Common myeloid progenitor, CD34-positive (primary cell): ENCODE measurements at regions not wholly inside any gene's neighbourhood (a gene's known extent, or its start where the extent isn't known, plus 50 kb on each side); places are given as distances from the start of the nearest gene placed in this dataset.

ENCODE experiments used
- CTCF ChIA-PET: fragments of 350-600 bp; sonication (Branson Sonifier 250); formaldehyde crosslinking; loops from one replicate; lab custom pipeline; 2021; ENCODE audit warnings: antibody characterized with exemption; lab: Charles Lee
- POLR2A ChIA-PET: fragments of 350-600 bp; sonication (Branson Sonifier 250); formaldehyde crosslinking; loops from one replicate; lab custom pipeline; 2021; ENCODE audit warnings: antibody characterized with exemption; lab: Charles Lee
- DNase-seq, 3 donors: peaks; one replicate each; pipeline versions ENCODE4 v3.0.0 to v3.0.0-alpha.2; 2013
- H3K27ac ChIP-seq, 2 experiments: 1 replicate in 1 of 2; 2 replicates in 1 of 2; pipeline ENCODE4 v1.7.0; 2013; ENCODE audit warnings: inconsistent platforms in 2 of 2, low read length in 2 of 2, mild to moderate bottlenecking in 2 of 2, low read depth in 1 of 2, moderate library complexity in 1 of 2; ENCODE audit not compliant: severe bottlenecking in 2 of 2, insufficient read depth in 1 of 2, poor library complexity in 1 of 2
- H3K27me3 ChIP-seq, 5 experiments: replicated peaks in 2 of 5; 1 replicate in 3 of 5; 2 replicates in 2 of 5; pipeline versions ENCODE4 v1.6.1 to v1.7.0; 2013; ENCODE audit warnings: low read length in 4 of 5, mild to moderate bottlenecking in 2 of 5, moderate library complexity in 2 of 5, inconsistent platforms in 1 of 5; ENCODE audit not compliant: insufficient read depth in 5 of 5, control insufficient read depth in 4 of 5
- H3K36me3 ChIP-seq, 4 experiments: 1 replicate in 2 of 4; 2 replicates in 2 of 4; pipeline versions ENCODE4 v1.6.1 to v1.7.0; 2013; ENCODE audit warnings: low read length in 3 of 4, control low read depth in 1 of 4, mild to moderate bottlenecking in 1 of 4; ENCODE audit not compliant: control insufficient read depth in 4 of 4, insufficient read depth in 4 of 4
- H3K4me1 ChIP-seq, 4 experiments: 1 replicate in 3 of 4; 2 replicates in 1 of 4; pipeline versions ENCODE4 v1.6.1 to v1.7.1; 2013; ENCODE audit warnings: low read length in 3 of 4, mild to moderate bottlenecking in 3 of 4, control low read depth in 1 of 4, inconsistent platforms in 1 of 4, moderate library complexity in 1 of 4; ENCODE audit not compliant: control insufficient read depth in 4 of 4, insufficient read depth in 4 of 4; ENCODE audit errors: control extremely low read depth in 1 of 4
- H3K4me3 ChIP-seq, 7 experiments: 1 replicate in 4 of 7; 2 replicates in 3 of 7; pipeline versions ENCODE4 v1.5.1 to v1.7.0; 2013; ENCODE audit warnings: mild to moderate bottlenecking in 7 of 7, low read length in 6 of 7, moderate library complexity in 6 of 7, inconsistent platforms in 2 of 7, low read depth in 2 of 7, control low read depth in 1 of 7; ENCODE audit not compliant: insufficient read depth in 4 of 7, control insufficient read depth in 1 of 7; ENCODE audit errors: extremely low read depth in 1 of 7
- H3K9me3 ChIP-seq, 5 experiments: 1 replicate in 4 of 5; 2 replicates in 1 of 5; pipeline versions ENCODE4 v1.6.1 to v1.7.1; 2013; ENCODE audit warnings: low read length in 4 of 5, mild to moderate bottlenecking in 2 of 5, inconsistent platforms in 1 of 5, low read depth in 1 of 5, moderate library complexity in 1 of 5; ENCODE audit not compliant: control insufficient read depth in 4 of 5, insufficient read depth in 2 of 5; ENCODE audit errors: control extremely low read depth in 1 of 5
- WGBS: methylation state at CpG from one replicate; pipeline ENCODE4 v1.1.5; 2013; ENCODE audit not compliant: insufficient coverage; 5-methylcytosine and 5-hydroxymethylcytosine counted together

DNA sequence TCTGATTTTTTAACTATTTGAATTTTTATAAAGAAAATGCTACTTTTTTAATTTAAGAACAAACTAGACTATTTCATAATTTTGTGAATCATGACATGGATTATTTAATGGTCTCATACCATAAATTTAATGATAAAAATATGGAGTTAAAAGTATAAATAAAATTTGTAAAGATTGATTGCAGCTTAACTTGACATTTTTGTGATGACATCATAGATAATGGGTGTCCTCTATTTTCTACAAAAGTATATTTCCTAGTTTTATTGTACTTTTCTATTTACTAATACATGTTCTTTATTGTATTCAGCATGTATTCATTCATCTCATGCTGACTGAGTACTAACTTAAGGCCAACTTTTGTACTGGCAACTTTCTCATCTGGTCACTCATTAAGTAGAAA, 1096.5 kb downstream of the NR2F1-AS1 start:
- DNase-seq = no peak
- Histone ChIP-seq H3K36me3 (no peaks in the 10 kb centered on the region), H3K4me1 (no peaks in the 10 kb centered on the region), H3K4me3 (no peak overlapping the region), H3K9me3 (no peaks in the 10 kb centered on the region), H3K27ac (no peak overlapping the region), H3K27me3 (no peaks in the 10 kb centered on the region)
- CTCF ChIA-PET = no interaction called here
- POLR2A ChIA-PET = no interaction called here

DNA sequence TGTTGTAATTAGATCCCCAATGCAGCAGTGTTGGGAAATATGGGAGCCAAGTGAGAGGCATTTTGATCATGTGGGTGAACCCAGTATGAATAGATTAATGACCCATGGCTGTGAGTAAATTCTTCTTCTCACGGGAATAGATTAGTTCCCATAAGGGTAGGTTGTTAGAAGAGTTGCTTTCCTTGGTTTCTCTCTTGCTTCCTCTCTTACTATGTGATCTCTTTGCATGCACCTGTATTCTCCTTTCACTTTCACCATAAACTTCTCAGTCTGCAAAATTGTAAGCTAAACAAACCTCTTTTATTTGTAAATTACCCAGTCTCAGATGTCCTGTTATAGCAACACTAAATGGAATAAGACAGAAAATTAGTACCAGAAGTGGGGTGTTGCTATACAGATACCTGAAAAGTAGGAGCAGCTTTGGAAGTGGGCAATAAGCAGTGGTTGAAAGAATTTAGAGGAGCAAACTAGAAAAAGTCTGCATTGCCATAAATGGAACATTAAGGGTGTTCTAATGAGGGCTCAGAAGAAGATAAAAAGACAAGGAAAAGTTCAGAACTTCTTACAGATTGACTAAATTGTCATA, 1090.0 kb upstream of the ARRDC3 start:
- H3K27me3 ChIP-seq = no peaks in the 10 kb centered on the region
- H3K36me3 ChIP-seq = no peaks in the 10 kb centered on the region
- POLR2A ChIA-PET = interaction anchor here (0.5 kb wide), 1 partner anchor 12 kb away, joined by 3 read pairs; no protein-coding TSS in a partner anchor
- CTCF ChIA-PET = no interaction called here
- H3K9me3 ChIP-seq = peaks cover 0 to 5% (median 2%) of the 10 kb centered on the region in 5 experiments
- no peak for DNase-seq
- no peak overlapping the region for H3K4me3 ChIP-seq
- H3K27ac ChIP-seq = no peak overlapping the region
- H3K4me1 ChIP-seq = no peaks in the 10 kb centered on the region
- WGBS = no CpG with 5 or more reads among the region's 1 CpG

DNA sequence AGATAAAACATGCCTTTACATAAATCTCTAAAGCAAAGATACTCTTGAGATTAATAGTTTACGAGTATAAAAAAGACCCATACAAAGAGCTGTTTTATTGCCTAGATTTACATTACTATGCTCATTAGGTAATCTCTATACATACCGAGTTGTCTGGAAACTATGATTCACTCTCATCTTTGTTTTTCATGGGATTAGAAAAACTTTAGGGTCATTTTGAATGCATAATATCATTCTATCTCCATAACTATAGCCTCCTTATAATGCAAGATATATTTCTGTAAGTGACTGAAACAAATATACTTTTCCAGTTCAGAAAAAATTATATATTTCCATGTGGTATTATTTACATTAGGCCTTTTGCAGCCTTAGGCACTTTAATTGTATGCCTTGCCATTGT, 1088.7 kb upstream of the ARRDC3 start:
- ChIA-PET POLR2A (no interaction called here), CTCF (no interaction called here)
- no peak for DNase-seq
- Histone ChIP-seq H3K4me1 (no peaks in the 10 kb centered on the region), H3K9me3 (peaks cover 0 to 5% (median 2%) of the 10 kb centered on the region in 5 experiments), H3K36me3 (no peaks in the 10 kb centered on the region), H3K27ac (no peak overlapping the region), H3K27me3 (no peaks in the 10 kb centered on the region), H3K4me3 (no peak overlapping the region)
- no CpG with 5 or more reads among the region's 2 CpGs for WGBS

DNA sequence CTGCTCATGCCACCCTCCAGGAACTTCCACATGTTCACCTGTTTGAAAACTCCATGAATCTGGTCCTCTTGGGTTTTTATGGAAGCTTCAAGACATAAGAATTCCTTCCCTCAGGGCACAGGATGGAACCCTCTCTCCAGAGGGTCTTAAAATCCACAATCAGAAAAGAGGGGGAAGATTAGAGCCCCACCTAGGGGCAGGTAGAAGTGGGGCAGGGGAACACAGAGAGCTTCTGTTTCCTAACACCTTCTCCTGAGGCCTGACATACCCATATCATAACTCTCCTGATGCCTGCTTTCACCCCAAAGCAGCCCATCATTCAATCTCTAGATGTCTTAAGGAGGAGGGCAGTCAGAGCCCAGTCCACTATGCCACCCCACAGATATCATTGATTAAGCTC, 1087.7 kb upstream of the ARRDC3 start:
- H3K9me3 ChIP-seq = peaks cover 0 to 5% (median 2%) of the 10 kb centered on the region in 5 experiments
- H3K4me1 ChIP-seq = no peaks in the 10 kb centered on the region
- no peak overlapping the region for H3K27ac ChIP-seq
- ChIA-PET POLR2A (no interaction called here), CTCF (no interaction called here)
- no peaks in the 10 kb centered on the region for H3K27me3 ChIP-seq
- no peak for DNase-seq
- H3K36me3 ChIP-seq = no peaks in the 10 kb centered on the region
- H3K4me3 ChIP-seq = no peak overlapping the region

DNA sequence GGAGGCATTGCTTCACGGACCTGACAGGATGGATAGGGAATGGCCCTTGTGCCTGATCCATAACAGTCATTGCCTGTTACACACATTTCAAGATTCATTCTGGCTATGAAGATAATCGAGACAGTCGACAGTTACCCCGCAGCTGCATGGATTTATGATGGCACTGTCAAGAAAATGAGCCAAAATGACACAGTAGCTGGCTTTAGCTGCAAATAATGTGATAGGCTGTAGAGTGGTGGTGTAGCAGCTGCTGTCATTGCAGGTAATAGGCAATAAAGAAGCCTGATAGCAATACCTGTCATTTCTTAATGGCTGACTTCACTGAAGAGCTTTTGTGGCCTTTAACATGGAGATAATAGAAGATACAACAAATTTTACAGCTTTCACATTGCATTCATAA, 1085.2 kb upstream of the ARRDC3 start:
- H3K27me3 ChIP-seq = no peaks in the 10 kb centered on the region
- ChIA-PET CTCF (no interaction called here), POLR2A (no interaction called here)
- H3K4me1 ChIP-seq = no peaks in the 10 kb centered on the region
- peaks cover 0 to 2% (median 0%) of the 10 kb centered on the region in 5 experiments for H3K9me3 ChIP-seq
- H3K4me3 ChIP-seq = no peak overlapping the region
- no peak overlapping the region for H3K27ac ChIP-seq
- DNase-seq = no peak
- no peaks in the 10 kb centered on the region for H3K36me3 ChIP-seq
- 50% methylated on average over 2 of the region's 4 CpGs for WGBS

DNA sequence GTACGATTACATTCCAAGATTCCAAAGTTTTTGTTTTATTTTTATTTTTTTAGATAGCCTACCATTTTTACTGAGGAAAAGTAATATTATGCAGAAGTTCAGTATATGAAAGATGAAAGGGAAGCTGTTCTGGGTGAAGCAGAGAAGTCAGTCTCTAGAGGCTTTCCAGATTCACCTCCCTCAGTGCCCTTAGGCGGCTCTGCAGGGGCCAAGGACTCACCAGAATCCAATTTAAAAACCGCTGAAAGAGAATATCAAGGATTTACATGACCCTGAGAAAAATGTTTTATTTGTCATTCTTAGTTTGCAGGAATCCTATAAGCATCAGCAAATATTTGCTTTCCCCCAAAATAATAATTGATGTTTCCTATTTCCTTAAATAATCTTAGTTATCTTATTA, 1084.6 kb upstream of the ARRDC3 start:
- Histone ChIP-seq H3K4me1 (no peaks in the 10 kb centered on the region), H3K27ac (no peak overlapping the region), H3K9me3 (no peaks in the 10 kb centered on the region), H3K4me3 (no peak overlapping the region), H3K36me3 (no peaks in the 10 kb centered on the region), H3K27me3 (no peaks in the 10 kb centered on the region)
- CTCF ChIA-PET = no interaction called here
- DNase-seq = no peak
- POLR2A ChIA-PET = no interaction called here
- WGBS = no CpG with 5 or more reads among the region's 3 CpGs

DNA sequence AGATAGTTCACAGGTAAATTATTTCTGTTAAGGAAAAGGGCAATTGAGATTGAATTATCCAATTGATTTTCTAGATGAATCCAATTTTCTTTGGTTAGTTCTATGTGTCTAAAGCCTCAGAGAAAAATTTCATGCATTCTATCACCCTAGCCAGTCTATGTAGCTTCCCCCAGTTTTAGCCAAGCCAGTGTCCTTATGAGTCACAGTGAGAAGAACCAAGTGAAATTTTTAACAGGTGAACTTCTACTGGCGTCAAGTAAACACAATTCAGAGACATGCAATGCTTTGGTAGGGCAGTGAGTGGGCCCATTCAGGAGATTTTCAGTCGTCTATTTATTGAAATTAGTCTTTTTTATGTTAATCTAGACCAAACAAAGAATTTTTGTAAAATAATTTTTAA, 1077.4 kb upstream of the ARRDC3 start:
- ChIA-PET POLR2A (no interaction called here), CTCF (no interaction called here)
- DNase-seq = no peak
- H3K27me3 ChIP-seq = no peaks in the 10 kb centered on the region
- H3K36me3 ChIP-seq = no peaks in the 10 kb centered on the region
- no peaks in the 10 kb centered on the region for H3K4me1 ChIP-seq
- no peaks in the 10 kb centered on the region for H3K9me3 ChIP-seq
- no peak overlapping the region for H3K4me3 ChIP-seq
- WGBS = no CpG with 5 or more reads among the region's 2 CpGs
- no peak overlapping the region for H3K27ac ChIP-seq
